HepG2 (cell line): ENCODE measurements at regions not wholly inside any gene's neighbourhood (a gene's known extent, or its start where the extent isn't known, plus 50 kb on each side); places are given as distances from the start of the nearest gene placed in this dataset.

Experiments used
- ATAC-seq: fragments of 200-7000 bp; cut with Tn5 transposase; 3 replicates; pipeline ENCODE4 v1.9.1; 2020; ENCODE audit warnings: mild to moderate bottlenecking, moderate library complexity
- BruUV-seq: library from RNA; stranded (reverse); fragments of 400-500 nt; replicated peaks from 2 replicates; lab custom pipeline; 2021; lab: Mats Ljungman, UMichigan
- CTCF ChIA-PET: fragments of 300-600 bp; formaldehyde crosslinking; extraction: SDS; loops from one replicate; lab custom pipeline; 2021; ENCODE audit warnings: low total read pairs, inconsistent platforms, low intra/inter-chr PET ratio; lab: Yijun Ruan, JAX
- POLR2A ChIA-PET: fragments of 350-600 bp; sonication (Branson Sonifier 250); formaldehyde crosslinking; loops from one replicate; lab custom pipeline; 2020; ENCODE audit warnings: antibody characterized with exemption, inconsistent platforms; lab: Yijun Ruan, JAX
- DNase-seq: peaks from one replicate; pipeline ENCODE4 v3.0.0-alpha.2; 2015; ENCODE audit warnings: low spot score
- FAIRE-seq: peaks from 3 replicates; lab custom pipeline; 2011; peaks lifted over from hg19 to GRCh38; lab: Jason Lieb, UNC
- H2AFZ ChIP-seq: one replicate; pipeline ENCODE4 v1.6.1; 2011; ENCODE audit warnings: low read length, inconsistent platforms
- H3K27ac ChIP-seq: fragments of 300-600 bp; 3 replicates; pipeline ENCODE4 v1.8.0; 2011; ENCODE audit warnings: mixed run types, mild to moderate bottlenecking, mixed read lengths, low read length, inconsistent platforms; ENCODE audit not compliant: insufficient read depth; ENCODE audit errors: extremely low read length
- H3K27me3 ChIP-seq, 2 experiments: fragments of 200-600 bp in 1 of 2; 2 replicates in 1 of 2; 3 replicates in 1 of 2; pipeline versions ENCODE4 v1.6.0 to v1.8.0; 2011; ENCODE audit warnings: low read length in 2 of 2, mild to moderate bottlenecking in 2 of 2, moderate library complexity in 2 of 2, inconsistent platforms in 1 of 2; ENCODE audit not compliant: insufficient read depth in 2 of 2, control insufficient read depth in 1 of 2
- H3K36me3 ChIP-seq, 2 experiments: fragments of 200-600 bp in 1 of 2; replicated peaks in 1 of 2; 2 replicates in 1 of 2; 3 replicates in 1 of 2; pipeline versions ENCODE4 v1.5.1 to v1.8.0; 2011; ENCODE audit warnings: low read length in 2 of 2, inconsistent platforms in 1 of 2; ENCODE audit not compliant: insufficient read depth in 2 of 2, control insufficient read depth in 1 of 2
- H3K4me1 ChIP-seq: 2 replicates; pipeline ENCODE4 v1.5.1; 2012; ENCODE audit warnings: low read length, inconsistent platforms; ENCODE audit not compliant: insufficient read depth
- H3K4me2 ChIP-seq: 2 replicates; pipeline ENCODE4 v1.6.0; 2011; ENCODE audit warnings: low read depth, low read length, inconsistent platforms
- H3K4me3 ChIP-seq, 3 experiments: fragments of 200-600 bp in 1 of 3; sonication (generic), shearing (Covaris generic) in 1 of 3; replicated peaks in 1 of 3; 2 replicates each; pipeline ENCODE4 v1.5.1; 2011 to 2016; ENCODE audit warnings: low read length in 3 of 3, inconsistent platforms in 2 of 3, low read depth in 2 of 3, mild to moderate bottlenecking in 2 of 3, control low read depth in 1 of 3, mixed read lengths in 1 of 3; ENCODE audit not compliant: insufficient read depth in 1 of 3
- H3K79me2 ChIP-seq: one replicate; pipeline ENCODE4 v1.6.1; 2011; ENCODE audit warnings: low read length, inconsistent platforms; ENCODE audit not compliant: insufficient read depth
- H3K9ac ChIP-seq: 2 replicates; pipeline ENCODE4 v1.6.0; 2011; ENCODE audit warnings: mild to moderate bottlenecking, low read depth, low read length, inconsistent platforms; ENCODE audit not compliant: insufficient read depth
- H3K9me3 ChIP-seq: 2 replicates; pipeline ENCODE4 v1.5.1; 2012; ENCODE audit warnings: mild to moderate bottlenecking, low read length
- H4K20me1 ChIP-seq: 2 replicates; pipeline ENCODE4 v1.6.0; 2011; ENCODE audit warnings: inconsistent platforms, mild to moderate bottlenecking, low read length, moderate library complexity; ENCODE audit not compliant: insufficient read depth
- CEBPG ChIP-seq: IDR thresholded peaks from 2 replicates; pipeline ENCODE4 v1.6.1; 2016
- GPN1 ChIP-seq: sonication (generic); formaldehyde crosslinking; IDR thresholded peaks from 2 replicates; pipeline ENCODE4 v1.5.1; 2020; ENCODE audit warnings: missing genetic modification reagents, borderline replicate concordance
- KMT2B ChIP-seq: IDR thresholded peaks from 2 replicates; pipeline ENCODE4 v1.6.1; 2016; ENCODE audit warnings: missing genetic modification reagents, missing compliant biosample characterization
- MIXL1 ChIP-seq: IDR thresholded peaks from 2 replicates; pipeline ENCODE4 v1.6.1; 2016
- RBM39 ChIP-seq: fragments of 200-400 bp; formaldehyde crosslinking; IDR thresholded peaks from one replicate; pipeline ENCODE4 v1.6.1; 2018; ENCODE audit warnings: antibody characterized with exemption, mild to moderate bottlenecking, low read depth, low read length; ENCODE audit not compliant: poor library complexity, severe bottlenecking
- TCF7L2 ChIP-seq: IDR thresholded peaks from 2 replicates; pipeline ENCODE4 v1.6.1; 2011; ENCODE audit warnings: mild to moderate bottlenecking, low read depth, low read length, moderate library complexity
- ZNF235 ChIP-seq: sonication (generic); formaldehyde crosslinking; IDR thresholded peaks from 2 replicates; pipeline ENCODE4 v1.8.1; 2023; ENCODE audit warnings: mild to moderate bottlenecking, missing genetic modification reagents, borderline replicate concordance
- ZNF709 ChIP-seq: sonication (generic); formaldehyde crosslinking; IDR thresholded peaks from 2 replicates; pipeline ENCODE4 v1.5.0; 2020; ENCODE audit warnings: mild to moderate bottlenecking, missing genetic modification reagents
- ZNF883 ChIP-seq: sonication (generic); formaldehyde crosslinking; IDR thresholded peaks from 2 replicates; pipeline ENCODE4 v1.5.1; 2020; ENCODE audit warnings: mild to moderate bottlenecking, missing genetic modification reagents; ENCODE audit errors: not compliant biosample characterization
- WGBS: methylation state at CpG from one replicate; pipeline ENCODE4 v1.1.6; 2017; ENCODE audit warnings: low lambda C conversion rate; 5-methylcytosine and 5-hydroxymethylcytosine counted together
- in situ Hi-C: cut with HindIII; loops from 2 replicates; pipeline ENCODE4 v1.10.0; 2017; ENCODE audit warnings: low pct_unique_long_range_greater_than_20kb; ENCODE audit not compliant: extremely low pct_ligation_motif_present
- intact Hi-C: fragments of 100-400 bp; cut with micrococcal nuclease; formaldehyde crosslinking; loops from one replicate; pipeline ENCODE4 v1.10.0; 2022; ENCODE audit not compliant: unreplicated experiment
- TF ChIP-seq, protein P1 (sequence below): sonication (generic); formaldehyde crosslinking; IDR thresholded peaks from 2 replicates; pipeline ENCODE4 v1.5.0; 2020; ENCODE audit warnings: missing genetic modification reagents

DNA sequence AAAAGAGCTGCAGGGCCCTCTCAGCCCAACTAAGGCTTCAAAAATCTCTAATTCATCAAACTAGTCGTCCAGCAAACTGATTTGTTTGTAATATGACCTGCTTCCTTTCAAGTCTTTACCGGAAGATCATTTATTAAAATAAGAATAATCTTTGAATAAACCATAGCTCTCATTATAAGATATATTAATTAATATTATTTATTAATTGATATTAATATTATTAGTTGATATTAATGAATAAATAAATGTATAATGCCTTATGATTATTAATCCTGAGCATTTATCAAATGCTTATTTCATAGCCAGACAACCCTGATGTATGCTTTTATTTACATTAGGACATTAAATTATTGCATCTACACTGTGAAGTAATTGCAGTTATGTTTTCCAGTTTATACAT lies 550.7 kb upstream of the ALCAM start (continued):
- no peak for TF ChIP-seq RBM39
- TF ChIP-seq, all 625 proteins: peak for 0

DNA sequence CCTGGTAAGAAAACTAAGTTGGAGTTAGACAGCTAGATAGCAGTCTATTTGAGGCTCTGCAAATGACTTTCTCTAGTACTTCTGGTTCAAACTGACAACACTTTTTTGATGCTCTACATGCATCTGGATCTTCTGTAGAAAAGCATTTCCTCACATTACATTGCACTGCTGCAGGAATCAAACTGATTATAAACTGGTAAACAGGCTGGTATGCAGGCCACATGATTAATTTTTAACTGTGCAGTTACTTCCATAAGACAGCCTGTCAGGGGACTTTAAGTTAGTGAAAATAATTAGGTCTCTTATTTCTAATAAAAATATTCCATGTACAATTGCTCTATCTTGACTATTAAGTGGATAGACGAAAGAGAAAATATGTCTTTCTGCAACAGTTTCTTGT lies 550.0 kb upstream of the ALCAM start:
- WGBS, result 4% methylated on average over 1 of the region's 1 CpG
- no peaks in the 10 kb centered on the region for H3K4me1 ChIP-seq
- POLR2A ChIA-PET, result no interaction called here
- H4K20me1 ChIP-seq, result no peaks in the 10 kb centered on the region
- TF ChIP-seq GPN1, result no peak
- TF ChIP-seq, protein P1, sequence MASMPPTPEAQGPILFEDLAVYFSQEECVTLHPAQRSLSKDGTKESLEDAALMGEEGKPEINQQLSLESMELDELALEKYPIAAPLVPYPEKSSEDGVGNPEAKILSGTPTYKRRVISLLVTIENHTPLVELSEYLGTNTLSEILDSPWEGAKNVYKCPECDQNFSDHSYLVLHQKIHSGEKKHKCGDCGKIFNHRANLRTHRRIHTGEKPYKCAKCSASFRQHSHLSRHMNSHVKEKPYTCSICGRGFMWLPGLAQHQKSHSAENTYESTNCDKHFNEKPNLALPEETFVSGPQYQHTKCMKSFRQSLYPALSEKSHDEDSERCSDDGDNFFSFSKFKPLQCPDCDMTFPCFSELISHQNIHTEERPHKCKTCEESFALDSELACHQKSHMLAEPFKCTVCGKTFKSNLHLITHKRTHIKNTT (CRISPR knock-in tag), result no peak
- TF ChIP-seq KMT2B (CRISPR knock-in tag), result no peak
- TF ChIP-seq MIXL1 (CRISPR knock-in tag), result no peak
- TF ChIP-seq ZNF709 (CRISPR knock-in tag), result no peak
- TF ChIP-seq ZNF235 (CRISPR knock-in tag), result no peak
- no peak for TF ChIP-seq ZNF883 (CRISPR knock-in tag)
- TF ChIP-seq CEBPG (CRISPR knock-in tag), result no peak
- TF ChIP-seq TCF7L2, result no peak
- TF ChIP-seq, all 625 proteins: peak for 0
- H3K27ac ChIP-seq, result no peak overlapping the region
- H3K4me3 ChIP-seq, result no peak overlapping the region
- H3K79me2 ChIP-seq, result no peaks in the 10 kb centered on the region
- FAIRE-seq (no peak), ATAC-seq (no peak), DNase-seq (no peak)
- BruUV-seq, result no TSS peak
- intact Hi-C loops, result no loop called here
- H3K27me3 ChIP-seq, result no peaks in the 10 kb centered on the region
- no peaks in the 10 kb centered on the region for H3K36me3 ChIP-seq
- no peak overlapping the region for H2AFZ ChIP-seq
- H3K9ac ChIP-seq, result no peak overlapping the region
- H3K9me3 ChIP-seq, result peaks cover 17% of the 10 kb centered on the region
- in situ Hi-C loops, result no loop called here
- CTCF ChIA-PET, result no interaction called here
- H3K4me2 ChIP-seq, result no peak overlapping the region
